ENCODE measurements at regions not wholly inside any gene's neighbourhood (a gene's known extent, or its start where the extent isn't known, plus 50 kb on each side); places are given as distances from the start of the nearest gene placed in this dataset.
"Not testable (repeated sequence)": the region's sequence is repeated elsewhere in the genome, so short reads cannot be mapped to it uniquely, and the experiment has no call there.

GRCh38 chr5:131107128-131107527 lies 57.9 kb downstream of the HINT1 start:
- no peak for DNase-seq (ENCODE audit: low spot score)

- no peak for DNase-seq (ENCODE audit: low spot score)
These were observed 60.8 kb downstream of the HINT1 start for GRCh38 chr5:131104169-131104808.

DNA sequence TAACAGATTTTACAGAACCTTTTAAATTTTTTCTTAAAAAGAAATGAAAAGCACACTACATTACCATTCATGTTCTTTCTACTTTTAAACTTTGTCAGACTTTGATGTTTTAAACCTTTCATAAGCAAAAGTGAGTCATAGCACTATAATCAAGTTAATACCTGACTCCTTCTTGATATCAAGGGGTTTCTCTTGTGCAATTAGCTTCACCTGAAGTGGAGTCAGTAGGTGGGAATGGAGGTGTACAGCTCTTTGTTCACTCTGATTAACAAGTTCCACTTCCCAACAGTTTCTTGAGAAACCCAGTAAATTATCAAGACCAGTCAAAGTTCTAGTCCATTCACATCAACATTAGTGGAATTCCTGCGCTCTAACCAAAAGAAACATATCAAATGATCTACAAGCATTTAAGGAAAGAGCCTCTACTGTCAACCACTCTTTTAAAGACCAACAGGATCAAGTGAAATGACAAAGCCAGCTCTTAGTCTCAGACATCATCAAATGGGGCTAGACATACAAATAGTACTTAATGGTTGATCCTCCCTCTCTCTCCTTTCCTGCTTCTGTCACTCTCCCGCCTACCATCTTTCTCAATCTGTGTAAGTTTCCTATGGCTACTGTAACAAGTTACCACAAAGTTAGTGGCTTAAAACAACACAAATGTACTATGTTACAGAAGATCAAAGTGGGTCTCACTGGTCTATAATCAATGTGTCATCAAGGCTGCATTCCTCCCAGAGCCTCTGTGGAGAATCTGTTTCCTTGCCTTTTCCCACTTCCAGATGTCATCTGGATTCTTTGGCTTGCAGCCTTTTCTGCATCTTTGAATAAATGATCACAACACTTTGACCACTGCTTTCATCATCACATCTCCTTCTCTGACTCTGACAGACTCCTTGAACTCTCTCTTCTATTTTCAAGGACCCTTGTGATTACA lies 68.0 kb downstream of the HINT1 start:
- DNase-seq (ENCODE audit: low spot score): no peak

DNA sequence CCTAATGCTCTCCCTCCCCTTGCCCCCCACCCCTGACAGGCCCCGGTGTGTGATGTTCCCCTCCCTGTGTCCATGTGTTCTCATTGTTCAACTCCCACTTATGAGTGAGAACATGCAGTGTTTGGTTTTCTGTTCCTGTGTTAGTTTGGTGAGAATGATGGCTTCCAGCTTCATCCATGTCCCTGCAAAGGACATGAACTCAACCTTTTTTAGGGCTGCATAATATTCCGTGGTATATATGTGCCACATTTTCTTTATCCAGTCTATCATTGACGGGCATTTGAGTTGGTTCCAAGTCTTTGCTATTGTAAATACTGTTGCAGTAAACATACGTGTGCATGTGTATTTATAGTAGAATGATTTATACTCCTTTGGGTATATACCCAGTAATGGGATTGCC lies 69.5 kb downstream of the HINT1 start:
- not testable (repeated sequence) for DNase-seq (ENCODE audit: low spot score)

DNA sequence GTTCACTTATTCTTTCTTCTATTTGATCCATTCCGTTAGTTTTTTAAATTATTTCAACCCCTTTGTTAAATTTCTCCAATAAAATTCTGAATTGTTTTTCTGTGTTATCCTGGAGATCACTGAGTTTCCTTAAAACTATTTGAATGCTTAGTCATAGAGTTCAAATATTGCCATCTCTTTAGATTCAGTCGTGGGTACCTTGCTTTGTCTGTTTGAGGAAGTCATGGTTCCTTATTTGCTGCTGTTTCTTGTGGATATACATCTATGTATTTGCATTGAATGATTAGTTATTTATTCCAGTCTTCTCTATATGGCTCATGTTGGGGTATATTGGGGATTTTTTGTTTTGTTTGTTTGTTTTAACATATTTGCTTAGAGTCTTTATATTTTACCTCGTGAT lies 80.6 kb downstream of the HINT1 start:
- no peak for DNase-seq (ENCODE audit: low spot score)

DNA sequence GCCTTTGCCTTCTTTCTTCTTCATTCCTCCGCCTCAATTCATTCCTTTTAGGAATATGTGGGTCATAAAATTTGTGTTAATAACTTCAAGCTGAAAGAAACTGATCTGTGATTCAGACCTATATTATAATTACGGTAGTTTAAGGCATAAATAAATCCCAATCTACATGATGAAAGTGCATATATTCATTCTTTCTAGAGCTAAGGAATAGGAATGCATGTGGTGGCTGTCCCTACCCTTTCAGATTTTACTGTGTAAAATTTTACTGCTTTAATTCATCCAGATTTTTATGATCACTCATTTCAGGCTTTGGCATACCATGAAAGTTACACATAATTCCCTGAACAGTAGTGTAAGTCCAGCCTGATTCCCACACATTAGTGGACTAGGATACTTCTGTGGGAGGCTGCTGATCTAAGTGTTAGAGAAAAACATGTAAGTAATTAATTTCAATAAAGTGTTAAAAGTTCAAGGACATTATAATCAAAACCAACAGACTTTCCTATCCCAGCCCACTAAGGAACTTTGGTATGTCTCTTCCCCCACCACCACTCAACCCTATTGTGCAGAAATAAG lies 83.1 kb downstream of the HINT1 start:
- no peak for DNase-seq (ENCODE audit: low spot score)

- no peak for DNase-seq (ENCODE audit: low spot score)
These were observed 83.7 kb downstream of the HINT1 start for GRCh38 chr5:131081374-131081773.

DNA sequence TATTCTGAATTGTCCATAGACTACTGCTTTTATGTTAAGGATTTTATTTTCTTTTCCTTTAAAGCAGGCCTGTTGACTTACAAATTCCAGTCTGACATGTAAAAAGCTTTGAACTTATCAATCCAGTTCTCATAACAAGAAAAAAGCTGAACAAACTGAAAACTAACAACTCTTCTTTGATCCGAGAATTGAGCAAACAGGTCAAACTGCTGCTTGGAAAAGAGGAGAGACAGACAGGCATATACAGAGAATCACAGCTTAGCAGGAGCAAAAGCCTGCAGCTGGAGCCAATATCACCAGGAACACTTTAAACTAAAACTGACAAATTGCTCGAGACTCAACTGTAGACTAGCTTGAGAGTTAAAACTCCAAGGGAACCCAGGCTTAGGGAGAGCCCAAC lies 85.8 kb downstream of the HINT1 start:
- no peak for DNase-seq (ENCODE audit: low spot score)

DNA sequence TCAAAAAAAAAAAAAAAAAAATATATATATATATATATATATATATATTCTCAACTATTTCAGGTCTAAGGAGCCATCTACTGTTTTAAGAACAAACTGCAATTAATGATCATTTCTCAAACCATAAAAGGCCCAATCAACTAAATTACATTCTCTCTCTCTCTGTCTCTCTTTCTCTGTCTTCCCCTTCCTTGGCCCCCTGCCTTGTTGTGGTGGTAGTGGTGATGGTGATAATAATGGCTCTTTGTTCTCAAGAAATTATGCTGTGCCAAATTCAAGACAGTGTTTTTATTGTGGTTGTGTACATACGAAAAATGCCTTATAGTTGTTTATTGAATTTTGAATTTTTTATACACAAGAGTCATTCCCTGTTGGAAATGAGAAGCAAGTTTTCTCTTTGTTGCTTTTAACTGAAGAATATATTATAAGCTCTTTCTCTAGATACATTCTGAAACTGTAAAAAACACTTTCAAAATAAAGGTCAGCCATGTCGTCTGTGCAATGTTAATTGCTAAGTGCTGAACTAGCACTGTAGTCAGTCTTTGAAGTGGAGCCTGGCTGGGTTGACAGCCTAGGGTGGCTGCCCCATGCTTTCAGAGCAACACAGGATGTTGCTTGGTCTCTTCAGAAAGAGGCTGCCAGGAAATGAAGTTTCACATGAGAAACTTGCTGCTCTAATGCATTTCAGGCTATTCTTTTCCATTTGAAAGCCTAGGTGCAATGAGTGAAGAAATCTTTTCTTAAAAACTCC lies 96.0 kb downstream of the HINT1 start:
- no peak for DNase-seq (ENCODE audit: low spot score)

DNA sequence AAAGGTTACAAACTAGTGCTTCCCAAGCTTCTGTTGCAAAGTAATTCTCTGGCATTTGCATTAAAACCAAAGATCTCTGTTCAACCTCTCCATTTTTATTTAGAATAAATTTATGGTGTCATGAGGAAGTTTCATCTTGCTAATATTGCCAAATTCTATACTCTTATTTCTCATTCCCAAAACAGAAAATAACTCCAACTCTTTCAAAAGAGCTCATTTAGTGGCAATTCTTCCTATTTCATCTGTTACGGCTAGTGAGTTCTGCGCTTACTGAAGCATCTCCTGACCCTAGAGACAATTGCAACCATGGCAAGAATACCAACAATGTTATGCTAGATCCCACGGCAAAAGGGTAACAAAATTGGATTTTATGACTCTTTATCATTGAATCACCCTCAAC lies 97.0 kb downstream of the HINT1 start:
- no peak for DNase-seq (ENCODE audit: low spot score)

- DNase-seq (ENCODE audit: low spot score): no peak
These were observed 97.4 kb downstream of the HINT1 start for GRCh38 chr5:131067636-131068035.

- no peak for DNase-seq (ENCODE audit: low spot score)
These were observed 100.2 kb downstream of the HINT1 start for GRCh38 chr5:131064669-131065371.

- DNase-seq (ENCODE audit: low spot score): no peak
These were observed 122.9 kb downstream of the HINT1 start for GRCh38 chr5:131042021-131042789.

- no peak for DNase-seq (ENCODE audit: low spot score)
These were observed 141.6 kb downstream of the HINT1 start for GRCh38 chr5:131023498-131023865.

GRCh38 chr5:131022811-131023497 lies 142.1 kb downstream of the HINT1 start:
- DNase-seq (ENCODE audit: low spot score): no peak

DNA sequence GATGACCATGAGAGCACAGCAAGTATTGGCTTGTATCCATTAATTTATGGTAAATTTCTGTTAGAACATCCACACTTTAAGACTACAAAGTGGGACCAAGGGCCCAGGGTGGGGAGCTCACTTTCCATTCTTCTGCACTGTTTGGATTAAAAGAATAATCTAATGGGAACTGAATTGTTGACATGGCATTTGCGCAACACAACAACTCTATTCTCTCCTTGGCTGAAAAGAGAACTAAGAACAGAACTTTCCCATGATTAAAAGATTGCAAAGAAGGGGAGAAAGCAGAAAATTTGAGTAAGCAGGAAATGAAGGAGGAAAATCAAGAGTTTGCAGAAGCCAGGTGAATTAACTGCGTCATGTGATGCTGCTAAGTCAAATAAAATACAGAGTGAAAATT lies 143.4 kb downstream of the HINT1 start:
- DNase-seq (ENCODE audit: low spot score): no peak

DNA sequence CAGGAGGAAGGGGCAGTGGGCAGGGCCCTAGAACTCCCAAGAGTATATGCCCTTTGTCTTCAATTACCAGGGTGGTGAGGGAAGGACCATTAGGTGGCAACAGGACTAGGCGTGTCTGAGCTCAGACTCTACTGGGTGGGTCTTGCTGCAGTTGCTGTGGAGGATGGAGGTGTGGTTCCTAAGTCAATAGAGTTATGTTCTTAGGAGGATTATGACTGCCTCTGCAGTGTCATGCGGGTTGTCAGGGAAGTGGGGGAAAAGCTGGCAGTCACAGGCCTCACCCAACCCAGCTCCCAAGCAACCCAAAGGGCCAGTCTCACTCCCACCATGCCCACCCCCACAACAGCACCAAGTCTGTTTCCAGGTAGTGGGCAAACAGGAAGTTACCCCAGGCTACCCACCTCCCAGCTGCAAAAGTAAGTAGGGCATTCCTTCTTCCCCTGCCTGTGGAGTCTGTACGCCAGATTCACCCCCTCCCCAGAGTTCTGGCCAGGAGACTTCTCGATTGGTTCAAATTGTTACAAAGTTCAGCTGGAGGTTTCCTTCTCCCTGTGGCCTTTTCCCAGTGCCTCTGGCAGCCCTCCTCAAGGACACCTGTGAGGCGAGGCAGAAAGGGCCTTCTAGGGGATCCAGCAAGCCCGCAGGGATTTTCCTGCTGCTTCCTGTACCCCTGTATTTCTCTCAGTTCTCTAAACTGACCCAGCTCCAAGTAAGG lies 145.3 kb downstream of the HINT1 start:
- no peak for DNase-seq (ENCODE audit: low spot score)

- no peak for DNase-seq (ENCODE audit: low spot score)
These were observed 145.9 kb downstream of the HINT1 start for GRCh38 chr5:131019111-131019510.

DNA sequence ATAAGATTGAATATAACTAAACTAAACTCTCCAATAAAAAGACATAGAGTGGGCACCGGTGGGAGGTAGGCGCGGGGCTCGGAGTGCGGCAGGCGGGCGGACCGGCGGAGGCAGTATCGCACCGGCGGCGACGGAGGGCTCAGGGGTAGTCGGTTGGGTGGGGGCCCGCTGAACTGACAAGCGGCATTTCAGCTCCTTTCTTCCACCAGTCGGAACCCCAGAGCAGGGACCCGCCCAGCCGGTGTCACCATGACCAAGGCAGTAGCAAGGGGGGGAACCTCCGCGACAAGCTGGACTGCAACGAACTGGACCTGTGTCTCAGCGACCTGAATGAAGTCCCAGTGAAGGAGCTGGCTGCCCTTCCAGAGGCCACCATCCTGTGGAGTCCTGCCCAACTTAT lies 156.7 kb downstream of the HINT1 start:
- DNase-seq (ENCODE audit: low spot score): no peak
